ENCODE measurements at regions not wholly inside any gene's neighbourhood (a gene's known extent, or its start where the extent isn't known, plus 50 kb on each side); places are given as distances from the start of the nearest gene placed in this dataset.

DNA sequence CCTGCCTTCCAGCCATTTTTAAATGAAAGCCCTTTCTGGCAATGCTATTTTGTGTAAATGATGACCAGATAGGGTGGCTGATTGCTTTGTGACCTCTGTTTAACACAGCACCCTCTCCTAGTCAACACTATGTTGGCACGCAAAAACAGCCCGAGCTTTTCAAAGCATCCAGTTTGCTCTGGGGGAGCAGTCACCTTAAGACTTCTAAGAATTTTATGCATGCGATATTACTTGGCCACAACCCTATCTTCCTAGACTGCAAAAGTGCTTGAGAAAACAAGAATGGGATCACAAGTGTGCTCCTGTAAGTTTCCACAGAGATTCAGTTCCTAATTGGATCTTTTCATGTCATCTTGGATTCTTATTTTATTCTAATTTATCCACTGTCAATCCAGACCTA lies 294.1 kb downstream of the ATPSCKMT start:
- TF ChIP-seq ZNF623 (tag by site-specific recombination; IDR thresholded peaks at IDR 0.05) (no peak), ZNF146 (tag by site-specific recombination; IDR thresholded peaks at IDR 0.05) (no peak), ZNF830 (tag by site-specific recombination; IDR thresholded peaks at IDR 0.05; ENCODE audit: low read depth) (no peak), ZNF266 (tag by site-specific recombination; IDR thresholded peaks at IDR 0.05; ENCODE audit: low read depth) (no peak), ZNF121 (tag by site-specific recombination; IDR thresholded peaks at IDR 0.05) (no peak), ZNF24 (tag by site-specific recombination; IDR thresholded peaks at IDR 0.05) (no peak), HOXA7 (CRISPR knock-in tag; IDR thresholded peaks at IDR 0.05; ENCODE audit: borderline replicate concordance) (no peak), YY1 (tag by site-specific recombination; IDR thresholded peaks at IDR 0.05) (no peak), SP2 (tag by site-specific recombination; IDR thresholded peaks at IDR 0.05) (no peak)
- TF ChIP-seq, protein P1, sequence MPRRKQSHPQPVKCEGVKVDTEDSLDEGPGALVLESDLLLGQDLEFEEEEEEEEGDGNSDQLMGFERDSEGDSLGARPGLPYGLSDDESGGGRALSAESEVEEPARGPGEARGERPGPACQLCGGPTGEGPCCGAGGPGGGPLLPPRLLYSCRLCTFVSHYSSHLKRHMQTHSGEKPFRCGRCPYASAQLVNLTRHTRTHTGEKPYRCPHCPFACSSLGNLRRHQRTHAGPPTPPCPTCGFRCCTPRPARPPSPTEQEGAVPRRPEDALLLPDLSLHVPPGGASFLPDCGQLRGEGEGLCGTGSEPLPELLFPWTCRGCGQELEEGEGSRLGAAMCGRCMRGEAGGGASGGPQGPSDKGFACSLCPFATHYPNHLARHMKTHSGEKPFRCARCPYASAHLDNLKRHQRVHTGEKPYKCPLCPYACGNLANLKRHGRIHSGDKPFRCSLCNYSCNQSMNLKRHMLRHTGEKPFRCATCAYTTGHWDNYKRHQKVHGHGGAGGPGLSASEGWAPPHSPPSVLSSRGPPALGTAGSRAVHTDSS (tag by site-specific recombination; IDR thresholded peaks at IDR 0.05), result no peak
- TF ChIP-seq, protein P2, sequence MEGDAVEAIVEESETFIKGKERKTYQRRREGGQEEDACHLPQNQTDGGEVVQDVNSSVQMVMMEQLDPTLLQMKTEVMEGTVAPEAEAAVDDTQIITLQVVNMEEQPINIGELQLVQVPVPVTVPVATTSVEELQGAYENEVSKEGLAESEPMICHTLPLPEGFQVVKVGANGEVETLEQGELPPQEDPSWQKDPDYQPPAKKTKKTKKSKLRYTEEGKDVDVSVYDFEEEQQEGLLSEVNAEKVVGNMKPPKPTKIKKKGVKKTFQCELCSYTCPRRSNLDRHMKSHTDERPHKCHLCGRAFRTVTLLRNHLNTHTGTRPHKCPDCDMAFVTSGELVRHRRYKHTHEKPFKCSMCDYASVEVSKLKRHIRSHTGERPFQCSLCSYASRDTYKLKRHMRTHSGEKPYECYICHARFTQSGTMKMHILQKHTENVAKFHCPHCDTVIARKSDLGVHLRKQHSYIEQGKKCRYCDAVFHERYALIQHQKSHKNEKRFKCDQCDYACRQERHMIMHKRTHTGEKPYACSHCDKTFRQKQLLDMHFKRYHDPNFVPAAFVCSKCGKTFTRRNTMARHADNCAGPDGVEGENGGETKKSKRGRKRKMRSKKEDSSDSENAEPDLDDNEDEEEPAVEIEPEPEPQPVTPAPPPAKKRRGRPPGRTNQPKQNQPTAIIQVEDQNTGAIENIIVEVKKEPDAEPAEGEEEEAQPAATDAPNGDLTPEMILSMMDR (tag by site-specific recombination; IDR thresholded peaks at IDR 0.05), result no peak
- TF ChIP-seq, protein P3, sequence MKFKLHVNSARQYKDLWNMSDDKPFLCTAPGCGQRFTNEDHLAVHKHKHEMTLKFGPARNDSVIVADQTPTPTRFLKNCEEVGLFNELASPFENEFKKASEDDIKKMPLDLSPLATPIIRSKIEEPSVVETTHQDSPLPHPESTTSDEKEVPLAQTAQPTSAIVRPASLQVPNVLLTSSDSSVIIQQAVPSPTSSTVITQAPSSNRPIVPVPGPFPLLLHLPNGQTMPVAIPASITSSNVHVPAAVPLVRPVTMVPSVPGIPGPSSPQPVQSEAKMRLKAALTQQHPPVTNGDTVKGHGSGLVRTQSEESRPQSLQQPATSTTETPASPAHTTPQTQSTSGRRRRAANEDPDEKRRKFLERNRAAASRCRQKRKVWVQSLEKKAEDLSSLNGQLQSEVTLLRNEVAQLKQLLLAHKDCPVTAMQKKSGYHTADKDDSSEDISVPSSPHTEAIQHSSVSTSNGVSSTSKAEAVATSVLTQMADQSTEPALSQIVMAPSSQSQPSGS (tag by site-specific recombination; IDR thresholded peaks at IDR 0.05; ENCODE audit: low read depth), result no peak

Measured in HEK293 (cell line).